HG02759 (cell line): ENCODE measurements at regions not wholly inside any gene's neighbourhood (a gene's known extent, or its start where the extent isn't known, plus 50 kb on each side); places are given as distances from the start of the nearest gene placed in this dataset.

Experiments used
- ATAC-seq: cut with Tn5 transposase; IDR thresholded peaks from one replicate; pipeline ENCODE4 v1.9.1; 2021; ENCODE audit warnings: mild to moderate bottlenecking, moderate library complexity; ENCODE audit not compliant: unreplicated experiment

DNA sequence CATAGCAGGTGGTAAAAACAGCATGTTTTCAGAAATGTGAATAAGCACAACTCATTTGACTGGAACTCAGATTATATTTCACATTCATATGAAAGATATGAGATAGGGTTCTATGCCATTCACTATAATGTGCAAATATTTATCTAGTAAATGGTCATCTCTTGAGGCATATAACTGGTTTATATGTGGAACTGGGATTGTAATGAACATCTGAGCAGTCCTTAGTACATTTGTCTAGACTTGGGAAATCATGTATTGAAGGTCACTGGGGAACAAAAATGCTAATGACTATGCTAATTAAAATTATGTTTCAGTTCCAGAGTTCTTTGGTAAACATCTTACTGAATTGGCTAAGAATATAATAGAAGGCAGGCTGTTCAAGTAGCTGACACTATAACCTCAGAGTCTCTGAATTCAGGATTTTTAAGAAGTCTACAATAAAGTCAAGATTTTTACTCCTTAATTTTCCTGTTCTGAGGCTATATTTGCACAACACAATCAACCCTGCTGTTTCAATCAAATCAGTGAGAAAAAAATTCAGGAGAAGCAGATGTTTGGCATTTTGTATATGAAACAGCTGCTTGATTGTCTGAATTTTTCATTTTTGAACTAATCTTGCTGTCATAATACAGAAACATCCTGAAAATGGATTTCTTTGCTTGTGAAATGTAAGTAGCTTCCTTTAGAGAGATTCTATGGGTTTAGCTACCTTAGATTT is 244.8 kb upstream of the RGS18 start:
- no peak for ATAC-seq

DNA sequence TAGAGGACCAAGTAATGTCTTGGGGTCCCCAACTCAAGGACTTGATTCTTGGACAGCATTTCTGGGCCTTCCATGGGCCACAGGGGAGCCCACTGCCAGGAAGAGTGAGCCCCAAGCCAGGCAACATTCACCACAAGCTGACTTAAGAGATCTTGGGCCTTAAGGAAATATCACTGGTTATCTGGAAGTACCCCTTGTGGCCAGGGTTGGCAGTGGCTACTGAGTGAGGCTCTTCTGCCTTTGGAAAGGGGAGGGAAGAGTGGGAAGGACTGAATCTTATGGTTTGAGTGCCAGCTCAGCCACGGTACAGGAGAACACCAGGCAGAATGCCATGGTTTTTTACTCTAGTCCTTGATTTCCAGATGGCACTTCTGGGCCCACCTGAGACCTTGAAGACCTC is 228.9 kb upstream of the RGS18 start:
- ATAC-seq: no peak

DNA sequence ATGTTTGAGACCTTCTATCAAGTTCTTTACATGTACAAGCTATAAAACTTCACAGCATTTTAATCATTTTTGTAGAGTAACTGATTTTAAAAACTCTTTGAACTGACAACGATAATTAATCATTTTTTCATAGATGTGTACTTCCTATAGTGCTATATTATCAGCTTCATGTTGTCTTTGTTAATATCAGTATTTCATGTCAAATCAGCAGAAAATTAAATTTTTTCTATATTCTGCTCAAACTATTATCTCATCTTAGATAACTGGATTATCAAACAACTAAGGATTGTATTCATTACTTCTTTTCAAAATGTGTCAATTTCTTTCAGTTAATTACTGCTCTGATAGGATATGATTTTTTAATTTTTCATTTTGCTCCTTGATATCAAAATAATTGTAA is 214.6 kb upstream of the RGS18 start:
- no peak for ATAC-seq

DNA sequence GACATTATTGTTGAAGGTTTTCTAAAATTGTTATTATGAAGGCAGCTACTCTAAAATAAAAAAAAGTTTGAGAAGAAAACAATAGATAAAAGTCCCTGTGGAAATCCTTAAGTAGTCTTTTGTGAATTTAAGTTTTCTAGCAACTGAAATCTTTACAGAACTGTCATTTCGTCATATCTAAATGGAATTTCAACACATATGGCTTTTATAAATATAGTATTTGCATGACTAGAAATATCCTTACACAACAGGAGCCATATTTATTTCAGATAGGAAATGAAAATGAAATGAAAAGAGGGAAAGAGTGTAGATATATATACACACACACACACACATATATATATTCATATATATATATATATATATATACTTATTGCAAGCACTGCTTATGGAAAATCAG is 204.7 kb upstream of the RGS18 start:
- no peak for ATAC-seq

DNA sequence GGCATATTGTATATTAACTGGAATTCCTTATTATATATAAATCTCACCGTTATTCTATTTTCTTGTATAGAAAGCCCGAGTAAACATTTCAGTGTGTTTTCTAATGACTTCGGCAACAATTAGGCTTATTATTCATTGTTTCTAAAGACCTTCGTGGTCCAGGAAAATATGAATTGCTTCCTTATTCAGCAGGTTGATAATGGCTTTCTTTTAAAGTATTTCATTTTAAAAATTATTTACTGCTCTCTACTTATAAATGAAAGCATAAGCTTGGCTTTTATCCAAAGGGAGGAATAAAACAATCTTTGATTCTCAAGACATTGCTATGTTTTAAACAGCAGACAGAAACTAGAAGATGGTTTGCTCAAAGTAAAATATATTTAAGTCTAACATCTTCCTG is 198.4 kb upstream of the RGS18 start:
- no peak for ATAC-seq

DNA sequence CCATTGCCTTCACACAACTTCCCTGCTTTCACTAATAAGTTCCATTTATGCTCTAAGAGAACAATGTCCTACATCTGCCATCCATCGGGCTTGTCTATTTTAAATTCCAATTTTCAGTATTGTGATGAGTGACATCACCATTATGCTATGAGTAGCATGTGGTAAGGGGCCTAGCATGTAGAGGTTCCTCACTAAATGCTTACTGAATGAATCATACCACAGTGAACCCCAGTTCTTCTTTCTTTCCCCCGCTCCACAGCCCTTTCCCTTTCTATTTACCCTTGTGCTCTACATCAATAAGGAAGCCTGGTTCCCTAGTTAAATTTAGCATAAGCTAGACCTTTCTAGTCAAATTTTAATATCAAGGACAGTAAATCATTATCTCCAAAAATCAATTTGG is 195.0 kb upstream of the RGS18 start:
- no peak for ATAC-seq

DNA sequence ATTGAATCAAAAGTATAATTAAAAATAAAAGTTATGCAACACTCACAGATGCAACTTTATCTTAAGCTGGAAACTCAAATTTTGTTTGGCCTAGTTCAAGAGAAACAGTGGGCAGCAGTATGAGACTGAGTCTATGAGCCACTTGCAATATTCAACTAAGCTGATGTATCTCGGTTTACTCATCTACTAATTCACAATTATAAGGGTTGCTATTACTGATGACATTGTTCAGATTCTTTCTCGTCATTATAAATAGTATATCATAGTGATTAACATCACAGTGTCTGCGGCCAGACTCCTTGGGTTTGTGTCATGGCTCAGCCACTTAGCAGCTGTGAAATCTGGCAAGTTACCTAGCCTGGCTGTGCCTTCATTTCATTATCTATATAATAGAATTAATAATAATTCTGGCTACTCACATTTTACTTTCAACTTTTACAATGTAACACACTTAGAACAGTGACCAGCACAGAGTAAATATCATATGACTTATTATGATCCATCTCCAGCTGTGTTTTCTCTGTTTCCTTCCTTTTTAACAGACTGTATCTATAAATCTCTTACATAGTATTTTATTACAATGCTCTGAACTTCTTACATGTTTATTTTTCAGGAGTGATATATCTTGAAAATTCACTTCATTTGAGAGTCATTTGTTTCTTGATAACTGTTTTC is 194.3 kb upstream of the RGS18 start:
- ATAC-seq: no peak

DNA sequence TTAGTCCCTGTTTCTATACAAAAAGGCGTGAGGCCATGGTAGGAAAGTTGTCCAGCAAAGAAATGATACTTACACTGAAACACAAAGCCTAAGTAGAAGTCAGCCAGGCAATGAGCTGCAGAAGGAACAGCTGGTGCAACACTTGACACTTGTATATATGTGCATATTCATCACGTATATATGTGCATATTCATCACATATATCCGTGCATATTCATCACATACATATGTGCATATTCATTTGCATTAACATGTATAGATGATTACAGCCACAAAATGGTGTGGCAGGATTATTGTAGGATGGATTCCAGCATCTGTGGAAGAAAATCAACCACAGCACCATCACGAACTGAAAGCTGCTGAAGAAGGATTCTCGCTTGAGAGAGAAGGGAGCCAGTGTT is 189.0 kb upstream of the RGS18 start:
- ATAC-seq: no peak

DNA sequence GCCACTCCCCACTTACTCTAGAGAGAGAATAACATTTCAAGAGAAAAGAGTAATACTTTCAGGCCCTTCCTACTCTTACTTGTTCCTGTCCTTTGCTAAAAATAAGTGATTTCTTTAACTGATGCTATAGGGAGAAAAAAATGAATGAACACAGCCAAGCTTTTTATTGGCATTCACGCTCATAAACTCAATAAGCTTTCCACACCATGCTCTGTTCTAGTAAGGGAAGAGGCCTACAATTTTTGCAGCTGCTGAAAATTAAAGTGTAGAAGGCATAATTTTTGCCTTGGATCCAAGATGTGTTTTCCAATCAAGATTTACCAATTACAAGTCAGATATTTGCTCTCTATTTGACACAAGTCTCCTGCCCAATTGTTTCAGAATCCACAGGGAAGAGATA is 188.1 kb upstream of the RGS18 start:
- ATAC-seq: no peak

DNA sequence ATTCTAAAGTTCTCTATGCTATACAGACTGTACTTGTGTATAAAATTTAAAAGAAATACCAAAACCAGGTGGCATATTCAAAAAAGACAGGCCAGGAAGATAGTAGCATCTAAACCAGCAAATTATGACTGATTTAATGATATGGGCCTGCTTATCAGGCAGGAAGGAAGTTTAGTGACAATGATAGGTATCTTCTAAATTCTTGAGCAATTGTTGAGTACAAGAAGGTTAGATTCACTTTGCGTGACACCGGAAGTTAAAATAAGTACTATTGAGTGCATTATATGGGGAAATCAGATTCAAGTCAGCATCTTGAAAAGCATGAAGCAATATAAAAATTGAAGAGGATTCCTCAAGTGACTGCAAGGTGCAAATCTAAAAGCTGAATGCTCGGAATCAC is 186.8 kb upstream of the RGS18 start:
- ATAC-seq: no peak

DNA sequence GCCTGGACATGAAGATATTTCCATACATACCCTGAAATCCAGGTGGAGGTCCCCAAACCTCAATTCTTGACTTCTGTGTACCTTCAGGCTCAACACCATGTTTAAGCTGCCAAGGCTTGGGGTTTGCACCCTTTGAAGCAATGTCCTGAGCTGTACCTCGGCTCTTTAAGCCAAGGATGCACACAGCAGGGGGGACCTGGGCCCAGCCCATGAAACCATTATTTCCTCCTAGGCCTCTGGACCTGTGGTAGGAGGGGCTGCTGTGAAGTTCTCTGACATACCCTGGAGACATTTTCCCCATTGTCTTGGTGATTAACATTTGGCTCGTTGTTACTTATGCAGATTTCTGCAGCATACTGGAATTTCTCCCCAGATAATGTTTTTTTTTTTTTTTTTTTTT is 184.3 kb upstream of the RGS18 start:
- ATAC-seq: no peak

DNA sequence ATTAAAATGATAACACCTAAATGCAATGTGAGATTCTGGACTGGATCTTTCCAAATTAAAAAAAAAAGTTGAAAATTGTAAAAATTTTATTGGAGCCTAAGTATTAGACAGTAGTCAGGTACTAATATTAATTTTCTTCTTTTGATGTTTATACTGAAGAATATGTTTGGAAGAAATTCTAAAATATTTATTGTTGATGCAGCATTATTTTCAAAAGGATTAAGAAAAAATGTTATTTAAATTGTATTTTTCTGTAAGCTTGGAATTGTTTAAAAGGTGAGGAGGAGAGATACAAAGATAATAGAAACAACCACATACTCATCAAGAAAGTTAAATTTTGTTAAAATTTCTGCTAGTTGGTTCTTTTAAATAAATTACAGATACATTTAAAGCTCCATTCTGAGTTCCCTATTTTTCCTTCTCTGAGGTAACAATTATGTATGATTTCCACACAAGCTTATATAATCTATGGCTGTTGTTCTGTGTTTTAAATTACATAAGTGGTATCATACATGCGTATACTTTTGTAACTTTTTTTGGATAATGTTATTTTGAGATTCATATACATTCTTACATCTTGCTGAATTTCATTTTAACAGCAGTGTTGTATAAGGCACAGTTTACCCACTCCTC is 180.3 kb upstream of the RGS18 start:
- no peak for ATAC-seq

DNA sequence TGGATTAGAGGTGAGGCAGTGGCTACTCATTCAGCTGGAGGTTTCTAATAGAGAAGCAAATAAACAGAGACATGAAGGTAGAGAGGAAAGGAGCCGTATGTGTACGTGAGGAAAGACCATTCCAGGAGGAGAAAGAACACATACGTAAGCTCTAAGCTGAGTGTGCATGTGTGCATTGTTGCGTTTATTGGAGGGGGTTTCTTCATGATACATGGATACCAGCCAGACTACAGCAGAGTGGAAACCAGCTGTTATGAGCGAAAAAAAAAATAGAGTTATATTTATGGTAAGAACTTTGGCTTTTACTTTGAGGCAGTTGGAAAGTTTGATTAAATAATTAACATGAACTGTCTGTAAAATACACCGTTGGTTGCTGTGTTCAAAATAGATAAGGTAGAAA is 173.4 kb upstream of the RGS18 start:
- no peak for ATAC-seq

DNA sequence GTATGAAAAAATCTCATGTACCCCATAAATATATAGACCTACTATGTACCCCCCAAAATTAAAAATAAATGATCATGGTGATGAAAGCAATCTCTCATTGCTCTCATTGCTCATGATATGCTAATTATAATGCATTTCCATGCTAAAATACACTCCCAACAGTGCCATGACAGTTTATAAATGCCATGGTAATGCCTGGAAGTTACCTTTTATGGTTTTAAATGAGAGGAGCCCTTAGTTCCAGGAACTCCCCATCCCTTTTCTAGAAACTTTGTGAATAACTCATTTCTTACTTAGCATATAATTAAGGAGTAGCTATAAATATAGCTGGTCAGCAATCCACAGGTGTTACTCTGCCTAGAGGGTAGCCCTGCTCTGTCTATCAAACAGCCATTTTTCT is 166.1 kb upstream of the RGS18 start:
- no peak for ATAC-seq

DNA sequence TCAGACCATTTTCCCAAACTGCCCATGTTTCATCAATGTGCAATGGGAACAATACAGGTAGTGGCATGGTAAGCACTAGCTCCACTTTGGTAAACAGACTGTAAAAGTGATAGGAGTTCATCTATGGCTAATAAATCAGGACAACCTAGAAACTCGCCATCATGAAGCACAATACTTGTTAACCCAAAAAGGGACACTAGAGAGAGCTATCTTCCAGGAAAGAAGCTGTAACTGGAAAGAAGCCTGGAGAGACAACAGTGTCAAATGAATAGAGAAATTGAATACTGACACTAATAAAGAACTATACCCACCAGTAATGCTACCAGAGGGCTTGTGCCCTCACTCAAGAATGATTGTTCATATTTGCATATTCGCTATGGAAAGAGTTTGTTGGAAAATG is 164.7 kb upstream of the RGS18 start:
- no peak for ATAC-seq

DNA sequence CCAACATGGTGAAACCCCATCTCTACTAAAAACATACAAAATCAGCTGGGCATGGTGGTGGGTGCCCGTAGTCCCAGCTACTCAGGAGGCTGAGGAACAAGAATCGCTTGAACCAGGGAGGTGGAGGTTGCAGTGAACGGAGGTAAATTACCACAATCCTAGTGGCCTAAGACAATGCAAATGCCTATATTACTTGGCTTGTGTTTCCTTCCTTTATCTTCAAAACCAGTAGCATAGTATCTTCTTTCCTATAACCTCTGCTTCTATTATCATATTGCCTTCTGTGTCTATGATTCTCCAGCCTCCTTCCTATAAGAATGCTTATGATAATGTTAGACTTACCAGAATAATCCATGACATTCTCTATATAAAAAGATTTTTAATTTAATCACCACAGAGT is 156.2 kb upstream of the RGS18 start:
- ATAC-seq: no peak

DNA sequence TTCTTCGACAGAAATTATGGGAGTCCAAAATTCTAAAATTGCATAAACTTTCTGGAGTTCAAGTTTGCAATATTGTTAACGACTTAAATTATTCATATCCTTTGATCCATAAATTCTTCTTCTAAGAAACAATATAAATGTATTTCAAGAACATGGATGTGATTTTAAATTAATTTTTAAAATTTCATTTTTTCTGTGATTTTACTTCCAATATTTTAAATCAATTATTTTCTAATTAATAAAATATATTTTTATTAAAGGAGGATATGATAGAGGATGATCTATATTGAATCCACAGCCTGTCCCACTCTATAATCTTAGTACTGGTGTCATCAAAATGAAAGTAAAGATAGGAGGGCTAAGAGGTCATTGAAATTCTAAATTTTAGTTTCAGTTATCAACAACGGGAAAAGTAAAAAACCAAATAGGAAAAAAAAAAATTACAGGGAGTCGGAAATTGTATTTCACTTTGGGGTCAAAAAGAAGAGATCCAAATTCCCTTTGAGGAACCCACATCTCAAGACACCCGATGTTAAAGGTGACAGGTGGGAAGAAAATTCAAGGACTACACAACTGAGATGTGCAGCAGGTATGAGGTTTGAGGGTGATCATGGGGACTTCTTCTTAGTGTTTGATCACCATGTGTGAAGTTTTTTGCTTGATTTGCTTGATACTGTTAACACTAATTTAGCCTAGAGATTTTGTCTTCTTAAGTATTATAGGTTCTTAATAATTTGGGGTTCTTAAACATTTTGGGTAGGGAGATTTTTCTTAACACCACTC is 154.8 kb upstream of the RGS18 start:
- no peak for ATAC-seq

DNA sequence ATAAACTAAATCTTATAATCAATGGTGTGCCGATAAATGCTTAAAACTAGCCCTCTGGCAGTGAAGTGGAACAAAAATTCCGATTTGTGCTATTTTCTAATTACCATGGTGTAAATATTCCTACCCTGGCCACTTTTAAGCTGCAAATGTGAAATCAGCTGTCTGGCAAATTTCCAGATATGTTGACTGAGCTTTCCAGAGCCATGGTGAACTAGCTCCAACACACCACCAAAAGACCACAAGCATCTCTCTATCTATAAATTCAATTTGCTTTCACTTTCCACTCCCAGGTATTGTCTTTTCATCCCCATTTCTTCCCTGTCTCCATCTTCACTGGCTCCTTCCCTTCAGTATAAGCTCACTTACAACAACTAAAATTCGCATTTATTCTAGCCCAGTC is 152.3 kb upstream of the RGS18 start:
- no peak for ATAC-seq

DNA sequence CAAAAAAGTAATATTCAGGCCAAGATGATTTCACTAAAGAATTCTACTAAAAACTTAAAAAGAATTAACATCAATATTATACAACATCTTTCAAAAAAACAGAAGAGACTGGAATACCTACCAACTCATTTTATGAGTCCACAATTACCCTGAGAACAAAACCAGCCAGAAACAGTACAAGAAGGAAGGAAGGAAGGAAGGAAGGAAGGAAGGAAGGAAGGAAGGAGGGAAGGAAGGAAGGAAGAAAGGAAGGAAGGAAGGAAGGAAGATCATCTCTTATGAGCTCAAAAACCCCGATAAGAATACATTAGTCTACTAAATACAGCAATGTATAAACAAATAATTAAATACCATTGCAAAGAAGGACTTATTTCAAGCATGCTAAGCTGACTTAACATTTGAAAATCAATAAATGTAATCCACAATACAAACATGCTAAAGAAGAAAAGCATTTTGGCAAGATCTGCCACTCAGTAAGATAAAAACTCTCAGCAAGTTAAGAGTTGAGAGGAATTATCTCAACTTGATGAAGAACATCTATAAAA is 149.9 kb upstream of the RGS18 start:
- no peak for ATAC-seq

DNA sequence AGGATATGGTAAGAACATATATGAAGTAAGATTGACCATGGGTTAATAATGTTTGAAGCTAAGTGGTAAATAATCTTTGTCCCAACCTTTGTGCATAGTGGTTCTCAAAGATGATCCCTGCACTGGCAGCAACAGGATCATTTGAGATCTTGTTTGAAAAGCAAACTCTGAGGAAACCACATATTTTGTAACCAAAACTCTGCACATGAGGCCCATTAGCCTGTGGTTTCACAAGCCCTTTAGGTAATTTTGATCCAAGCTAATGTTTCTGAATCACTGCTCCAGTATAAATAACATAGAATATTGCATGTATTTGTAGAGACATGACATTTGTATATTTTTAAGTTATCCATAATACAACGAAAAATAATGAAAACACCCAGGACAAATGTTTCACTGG is 147.9 kb upstream of the RGS18 start:
- no peak for ATAC-seq

DNA sequence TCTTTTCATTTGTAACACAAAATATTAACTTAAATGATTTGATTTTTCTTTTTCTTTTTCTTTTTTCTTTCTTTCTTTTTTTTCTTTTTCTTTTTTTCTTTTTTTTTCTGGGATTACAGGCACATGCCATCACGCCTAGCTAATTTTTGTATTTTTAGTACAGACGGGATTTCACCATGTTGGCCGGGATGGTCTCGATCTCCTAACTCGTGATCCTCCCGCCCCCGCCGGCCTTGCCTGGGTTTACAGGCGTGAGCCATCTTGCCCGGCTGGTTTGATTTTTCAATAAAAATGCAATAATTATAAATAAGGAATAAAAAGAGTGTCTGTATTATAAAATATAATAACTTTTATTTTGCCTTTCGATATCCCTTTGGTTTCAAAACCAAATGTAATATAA is 146.7 kb upstream of the RGS18 start:
- no peak for ATAC-seq
